ENCODE measurements at regions not wholly inside any gene's neighbourhood (a gene's known extent, or its start where the extent isn't known, plus 50 kb on each side); places are given as distances from the start of the nearest gene placed in this dataset.

DNA sequence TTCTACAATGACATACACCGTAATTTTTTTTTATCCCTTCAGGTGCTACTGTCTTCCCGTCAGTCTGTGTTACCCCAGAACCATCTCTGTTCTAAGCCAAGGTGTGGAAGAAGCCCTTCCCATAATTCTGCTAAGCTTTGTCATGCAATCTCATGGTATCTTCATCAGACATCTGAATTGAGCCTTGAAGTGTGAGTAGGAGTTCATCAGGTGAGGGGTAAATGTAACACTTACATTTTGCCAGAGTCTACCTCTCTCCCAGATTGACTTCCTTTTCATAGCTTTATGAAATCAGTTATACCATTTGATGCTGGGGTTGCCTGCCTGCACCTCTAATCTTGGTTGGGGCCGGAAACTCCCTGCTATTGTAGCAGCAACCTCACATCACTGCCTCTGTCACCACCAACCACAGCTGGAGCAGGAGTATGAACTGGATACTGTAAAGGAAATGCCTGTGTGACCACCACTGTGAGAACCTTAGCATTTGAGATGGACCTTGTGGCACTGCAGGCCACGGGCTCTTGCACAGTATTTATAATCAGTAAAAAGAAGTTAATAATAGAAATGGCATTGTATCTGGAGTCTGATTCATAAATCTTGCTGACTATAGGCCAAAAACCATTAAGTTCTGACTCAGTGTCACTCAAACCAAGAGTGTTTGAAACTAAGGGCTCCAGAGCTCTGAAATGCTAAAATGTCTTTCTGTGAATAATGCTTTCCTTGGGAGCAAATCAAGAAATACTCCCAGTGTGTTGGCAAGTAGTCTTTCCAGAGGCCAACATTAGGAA lies 58.7 kb upstream of the STK38L start:
- TF ChIP-seq CTCF (IDR thresholded peaks at IDR 0.05; ENCODE audit: low read length) (no peak), EZH2 (IDR thresholded peaks at IDR 0.05; ENCODE audit: borderline replicate concordance, low read length) (no peak)

Measured in OCI-LY1 (cell line).